MG63 (cell line): ENCODE measurements at regions not wholly inside any gene's neighbourhood (a gene's known extent, or its start where the extent isn't known, plus 50 kb on each side); places are given as distances from the start of the nearest gene placed in this dataset.
"Not testable (repeated sequence)": the region's sequence is repeated elsewhere in the genome, so short reads cannot be mapped to it uniquely, and the experiment has no call there.

ENCODE experiments used
- DNase-seq: peaks from one replicate; pipeline ENCODE4 v3.0.0-alpha.2; 2020
- H3K27me3 ChIP-seq: fragments of 250-450 bp; sonication (Bioruptor Pico); 2 replicates; pipeline ENCODE4 v1.5.1; 2020; ENCODE audit warnings: mild to moderate bottlenecking, moderate library complexity
- H3K36me3 ChIP-seq: fragments of 250-450 bp; sonication (Bioruptor Pico); 2 replicates; pipeline ENCODE4 v1.5.1; 2020; ENCODE audit warnings: mild to moderate bottlenecking, moderate library complexity
- H3K4me3 ChIP-seq: fragments of 250-450 bp; sonication (Bioruptor Pico); 2 replicates; pipeline ENCODE4 v1.5.1; 2020; ENCODE audit warnings: mild to moderate bottlenecking, moderate library complexity
- H3K9me3 ChIP-seq: fragments of 250-450 bp; sonication (Bioruptor Pico); 2 replicates; pipeline ENCODE4 v1.5.1; 2020; ENCODE audit warnings: mild to moderate bottlenecking, moderate library complexity

- not testable (repeated sequence) for H3K4me3 ChIP-seq, H3K36me3 ChIP-seq, H3K27me3 ChIP-seq, DNase-seq, H3K9me3 ChIP-seq
Measured at GRCh38 chr1:146409817-146410441, 181.1 kb upstream of the NOTCH2NLA start.

- H3K27me3 ChIP-seq, H3K4me3 ChIP-seq, DNase-seq, H3K36me3 ChIP-seq, H3K9me3 ChIP-seq: not testable (repeated sequence)
Measured at GRCh38 chr1:146409116-146409801, 180.4 kb upstream of the NOTCH2NLA start.

- not testable (repeated sequence) for H3K27me3 ChIP-seq, DNase-seq, H3K36me3 ChIP-seq, H3K9me3 ChIP-seq, H3K4me3 ChIP-seq
Measured at GRCh38 chr1:146401281-146401825, 172.5 kb upstream of the NOTCH2NLA start.

GRCh38 chr1:146400173-146401121 is 171.6 kb upstream of the NOTCH2NLA start:
- H3K9me3 ChIP-seq, DNase-seq, H3K4me3 ChIP-seq: not testable (repeated sequence)

GRCh38 chr1:146399225-146399624 is 170.4 kb upstream of the NOTCH2NLA start:
- not testable (repeated sequence) for H3K4me3 ChIP-seq, H3K36me3 ChIP-seq, H3K9me3 ChIP-seq, H3K27me3 ChIP-seq, DNase-seq

More at GRCh38 chr1:146400173-146401121, 171.6 kb upstream of the NOTCH2NLA start:
- H3K27me3 ChIP-seq, H3K36me3 ChIP-seq: not testable (repeated sequence)

- not testable (repeated sequence) for H3K4me3 ChIP-seq, H3K36me3 ChIP-seq, H3K27me3 ChIP-seq, DNase-seq, H3K9me3 ChIP-seq
Measured at GRCh38 chr1:146396801-146397200, 168.0 kb upstream of the NOTCH2NLA start.

GRCh38 chr1:146396242-146396641 is 167.4 kb upstream of the NOTCH2NLA start:
- H3K9me3 ChIP-seq, DNase-seq, H3K36me3 ChIP-seq, H3K27me3 ChIP-seq, H3K4me3 ChIP-seq: not testable (repeated sequence)

- H3K27me3 ChIP-seq, DNase-seq, H3K36me3 ChIP-seq, H3K4me3 ChIP-seq, H3K9me3 ChIP-seq: not testable (repeated sequence)
Measured at GRCh38 chr1:146393796-146394195, 165.0 kb upstream of the NOTCH2NLA start.

- DNase-seq, H3K36me3 ChIP-seq, H3K4me3 ChIP-seq, H3K9me3 ChIP-seq, H3K27me3 ChIP-seq: not testable (repeated sequence)
Measured at GRCh38 chr1:146393154-146393553, 164.3 kb upstream of the NOTCH2NLA start.

GRCh38 chr1:146389178-146389577 is 160.4 kb upstream of the NOTCH2NLA start:
- not testable (repeated sequence) for H3K27me3 ChIP-seq, H3K4me3 ChIP-seq, H3K36me3 ChIP-seq, H3K9me3 ChIP-seq, DNase-seq

GRCh38 chr1:146387750-146388469 is 159.1 kb upstream of the NOTCH2NLA start:
- not testable (repeated sequence) for H3K27me3 ChIP-seq, H3K36me3 ChIP-seq, H3K4me3 ChIP-seq, H3K9me3 ChIP-seq
- peak; percentile 19 for DNase-seq

- H3K4me3 ChIP-seq, result peak overlapping the region; percentile 57
- peak; percentile 84 for DNase-seq
- not testable (repeated sequence) for H3K9me3 ChIP-seq, H3K36me3 ChIP-seq, H3K27me3 ChIP-seq
Measured at GRCh38 chr1:146386851-146387749, 158.3 kb upstream of the NOTCH2NLA start.

- H3K36me3 ChIP-seq, DNase-seq, H3K27me3 ChIP-seq, H3K9me3 ChIP-seq, H3K4me3 ChIP-seq: not testable (repeated sequence)
Measured at GRCh38 chr1:146381196-146381595, 152.4 kb upstream of the NOTCH2NLA start.

- H3K9me3 ChIP-seq, H3K27me3 ChIP-seq, H3K36me3 ChIP-seq: not testable (repeated sequence)
- peak overlapping the region; percentile 17 for H3K4me3 ChIP-seq
- DNase-seq, result peak; percentile 92
Measured at GRCh38 chr1:146376708-146377496, 148.1 kb upstream of the NOTCH2NLA start.

GRCh38 chr1:146376309-146376707 is 147.5 kb upstream of the NOTCH2NLA start:
- DNase-seq, result peak; percentile 93
- H3K4me3 ChIP-seq, result peak overlapping the region; percentile 42
- not testable (repeated sequence) for H3K36me3 ChIP-seq, H3K9me3 ChIP-seq, H3K27me3 ChIP-seq
